GM21367 (cell line): ENCODE measurements at regions not wholly inside any gene's neighbourhood (a gene's known extent, or its start where the extent isn't known, plus 50 kb on each side); places are given as distances from the start of the nearest gene placed in this dataset.

Experiments used
- ATAC-seq: cut with Tn5 transposase; IDR thresholded peaks from one replicate; pipeline ENCODE4 v1.9.1; 2021; ENCODE audit not compliant: unreplicated experiment

GRCh38 chr18:40993363-40993762 is 961.7 kb upstream of the PIK3C3 start:
- ATAC-seq: no peak

GRCh38 chr18:40987581-40987980 is 967.5 kb upstream of the PIK3C3 start:
- no peak for ATAC-seq

- no peak for ATAC-seq
These were observed 969.6 kb upstream of the PIK3C3 start for GRCh38 chr18:40985436-40985835.

- ATAC-seq: no peak
These were observed 970.2 kb upstream of the PIK3C3 start for GRCh38 chr18:40984856-40985255.

- no peak for ATAC-seq
These were observed 971.2 kb upstream of the PIK3C3 start for GRCh38 chr18:40983835-40984234.

GRCh38 chr18:40980171-40980570 is 974.9 kb upstream of the PIK3C3 start:
- no peak for ATAC-seq

GRCh38 chr18:40976050-40976449 is 979.0 kb upstream of the PIK3C3 start:
- no peak for ATAC-seq

- ATAC-seq: no peak
These were observed 980.6 kb upstream of the PIK3C3 start for GRCh38 chr18:40974448-40974847.

GRCh38 chr18:40962784-40963183 is 992.2 kb upstream of the PIK3C3 start:
- ATAC-seq: no peak

GRCh38 chr18:40957533-40958070 is 997.4 kb upstream of the PIK3C3 start:
- ATAC-seq: no peak

GRCh38 chr18:40956213-40956612 is 998.8 kb upstream of the PIK3C3 start:
- ATAC-seq: no peak

- ATAC-seq: no peak
These were observed 999.7 kb upstream of the PIK3C3 start for GRCh38 chr18:40955351-40955750.

- ATAC-seq: no peak
These were observed 1005.7 kb upstream of the PIK3C3 start for GRCh38 chr18:40949114-40949950.

GRCh38 chr18:40944576-40944975 is 1010.5 kb upstream of the PIK3C3 start:
- ATAC-seq: no peak

GRCh38 chr18:40939656-40940515 is 1015.1 kb upstream of the PIK3C3 start:
- ATAC-seq: no peak

GRCh38 chr18:40938615-40939014 is 1016.4 kb upstream of the PIK3C3 start:
- no peak for ATAC-seq

GRCh38 chr18:40937386-40937785 is 1017.6 kb upstream of the PIK3C3 start:
- ATAC-seq: no peak

- ATAC-seq: no peak
These were observed 1019.6 kb upstream of the PIK3C3 start for GRCh38 chr18:40935423-40935822.

GRCh38 chr18:40932862-40933261 is 1022.2 kb upstream of the PIK3C3 start:
- ATAC-seq: no peak

- no peak for ATAC-seq
These were observed 1024.7 kb upstream of the PIK3C3 start for GRCh38 chr18:40930211-40930882.

- no peak for ATAC-seq
These were observed 1025.6 kb upstream of the PIK3C3 start for GRCh38 chr18:40929399-40929798.
